ENCODE measurements at regions not wholly inside any gene's neighbourhood (a gene's known extent, or its start where the extent isn't known, plus 50 kb on each side); places are given as distances from the start of the nearest gene placed in this dataset.

- TF ChIP-seq CTCF (IDR thresholded peaks at IDR 0.05; ENCODE audit: insufficient read depth, low read length) (no peak), POLR2AphosphoS5 (IDR thresholded peaks at IDR 0.05; ENCODE audit: low read depth) (no peak), GABPA (IDR thresholded peaks at IDR 0.05; ENCODE audit: low read depth) (no peak)
These were observed 55.9 kb upstream of the TLK1 start for GRCh38 chr2:171216631-171217030.

Data from HL-60 (cell line).